Right lobe of liver (tissue), 4 donors: ENCODE measurements at regions not wholly inside any gene's neighbourhood (a gene's known extent, or its start where the extent isn't known, plus 50 kb on each side); places are given as distances from the start of the nearest gene placed in this dataset.

Experiments
- CTCF ChIP-seq, 4 donors: fragments of 200-600 bp in 3 of 4; fragments of 450-650 bp in 1 of 4; IDR thresholded peaks; one replicate each; pipeline versions ENCODE4 v1.5.1 to v1.8.0; 2016 to 2022; ENCODE audit warnings: antibody characterized with exemption in 4 of 4, mild to moderate bottlenecking in 2 of 4
- POLR2A ChIP-seq: fragments of 450-650 bp; IDR thresholded peaks from one replicate; pipeline ENCODE4 v1.6.1; 2017; ENCODE audit warnings: antibody characterized with exemption, mild to moderate bottlenecking
- donor health status: DM: no; HTN: no; CAD: no.
- donor health status: DM: no; HTN: no; CAD: no.
- donor health status: DM: no; HTN: yes; CAD: no.

- TF ChIP-seq CTCF (IDR thresholded peaks at IDR 0.05), result no peak
- no peak for TF ChIP-seq POLR2A
Observed at GRCh38 chr14:45332360-45332988, 79.5 kb upstream of the MIS18BP1 start.
